Right forelimb (tissue), 1 donor: ENCODE measurements at regions not wholly inside any gene's neighbourhood (a gene's known extent, or its start where the extent isn't known, plus 50 kb on each side); places are given as distances from the start of the nearest gene placed in this dataset.

Source experiments
- DNase-seq: peaks from one replicate; pipeline ENCODE4 v3.0.0-alpha.2; 2018

DNA sequence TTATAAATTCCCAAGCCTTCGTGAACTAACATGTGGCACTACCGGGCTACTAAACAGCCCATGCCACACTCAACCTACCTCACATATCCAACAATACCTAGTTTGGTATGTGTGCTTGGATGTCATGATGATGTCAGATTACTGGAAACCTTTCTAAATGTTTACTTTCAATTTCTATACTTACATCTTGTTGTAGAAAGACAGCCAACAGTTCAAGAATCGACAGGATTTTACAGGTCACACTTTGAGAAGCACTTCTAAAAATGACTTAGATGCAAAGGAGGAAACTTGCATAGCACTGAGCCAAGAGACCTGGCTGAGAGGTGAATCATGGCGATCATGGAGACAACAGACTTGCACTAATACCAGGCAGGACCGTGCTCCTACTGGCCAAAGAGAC, 209.9 kb downstream of the COL4A1 start:
- no peak for DNase-seq

DNA sequence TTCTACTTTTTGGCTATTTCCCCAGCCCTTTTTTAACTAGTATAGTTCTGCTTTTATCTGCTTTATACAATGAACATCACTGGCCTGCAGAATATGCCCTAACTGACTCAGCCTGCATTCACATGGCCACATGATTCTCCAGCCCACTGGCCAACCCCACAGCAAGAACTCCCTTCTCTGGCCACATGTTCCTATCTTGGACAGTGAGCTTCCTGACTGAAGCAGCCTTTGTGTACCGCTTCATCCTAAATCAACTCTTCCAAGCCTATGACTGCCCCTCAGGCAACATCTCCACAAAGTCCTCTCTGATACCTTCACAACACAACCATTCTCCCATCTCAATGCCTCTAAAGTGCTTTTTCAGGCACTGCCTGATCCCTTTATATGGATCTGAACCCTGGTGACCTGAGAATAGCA, 214.1 kb downstream of the COL4A1 start:
- no peak for DNase-seq

DNA sequence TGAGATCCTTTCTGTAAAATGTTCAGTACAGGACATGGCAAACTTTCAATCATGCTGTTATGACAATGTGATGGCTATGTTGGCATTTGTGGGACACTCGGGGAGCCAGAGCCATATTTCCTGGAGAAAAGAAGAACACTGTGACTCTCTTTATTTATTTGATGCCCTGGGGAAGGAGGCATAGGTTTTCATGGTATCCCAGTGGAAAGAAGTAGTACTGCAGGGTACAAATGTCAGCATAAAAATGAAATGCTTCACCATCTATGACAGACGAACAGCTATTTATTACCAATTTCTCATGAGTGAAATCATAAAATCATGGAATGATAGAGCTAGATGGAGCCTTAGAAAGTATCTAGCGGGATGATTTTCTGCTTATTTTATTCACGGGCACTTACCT, 217.1 kb downstream of the COL4A1 start:
- DNase-seq, result no peak

DNA sequence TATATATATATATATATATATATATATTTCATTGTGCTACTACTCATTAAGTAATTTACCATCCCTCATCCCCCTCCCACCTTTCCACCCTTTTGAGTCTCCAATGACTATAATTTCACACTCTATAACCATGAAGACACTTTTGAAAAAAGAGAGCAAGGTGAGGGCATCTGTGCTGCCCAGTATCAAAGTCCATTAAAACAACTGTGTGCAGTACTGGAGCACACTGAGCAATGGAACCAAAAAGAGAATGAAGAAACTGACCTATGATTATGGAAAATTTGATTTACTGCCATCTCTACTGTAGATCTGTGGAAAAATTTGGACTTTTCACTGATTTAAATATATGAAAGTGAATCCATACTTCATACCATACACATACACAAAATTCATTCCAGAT, 217.9 kb downstream of the COL4A1 start:
- no peak for DNase-seq

- DNase-seq, result no peak
Observed at GRCh38 chr13:110073982-110074381, 233.0 kb downstream of the COL4A1 start.

DNA sequence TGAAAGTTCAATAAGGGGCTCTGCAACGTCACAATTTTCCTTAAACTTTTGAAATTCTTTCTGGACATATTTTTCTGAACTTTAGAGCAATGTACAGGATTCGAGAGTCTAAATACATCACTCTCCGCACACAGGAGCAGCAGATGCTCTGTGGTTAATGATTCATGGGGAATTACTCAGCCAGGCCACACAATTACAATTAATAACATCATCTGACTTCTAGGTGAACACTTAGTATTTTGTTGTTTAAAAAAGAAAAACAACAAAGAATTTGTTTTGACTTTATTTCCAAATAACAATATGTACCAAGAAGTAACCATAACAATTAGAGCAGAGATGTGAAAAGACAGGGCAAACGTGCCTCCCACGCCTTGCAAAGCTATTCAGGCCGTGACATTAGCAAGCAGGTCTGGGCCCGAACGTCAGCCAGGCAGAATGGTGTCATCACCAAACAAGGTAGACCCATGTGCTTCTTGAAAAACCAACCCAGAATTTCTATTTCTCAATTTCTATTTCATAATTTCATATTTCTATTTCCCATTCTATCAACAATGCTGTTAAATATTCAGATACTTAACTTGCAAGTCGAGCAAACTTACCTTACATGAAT, 236.3 kb downstream of the COL4A1 start:
- DNase-seq, result no peak

DNA sequence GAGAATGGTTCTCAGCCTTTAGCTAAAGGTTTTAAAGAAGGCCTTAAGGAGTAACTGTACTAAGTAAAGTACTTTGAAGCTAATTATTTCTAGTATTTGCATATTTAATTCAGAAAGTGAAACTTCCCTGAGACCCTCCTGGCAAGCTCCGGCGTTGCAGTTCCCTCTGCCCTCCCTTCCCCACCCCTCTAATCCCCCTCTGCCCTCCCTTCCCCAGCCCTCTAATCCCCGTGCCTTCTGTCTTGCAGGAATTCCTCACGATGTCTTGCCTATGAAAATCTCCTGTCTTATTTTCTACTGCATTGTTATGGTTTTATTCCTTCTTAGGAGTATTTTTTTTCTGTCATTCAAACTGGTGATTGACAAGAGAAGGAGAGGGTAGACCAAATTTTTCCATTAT, 236.9 kb downstream of the COL4A1 start:
- DNase-seq, result no peak

- no peak for DNase-seq
Observed at GRCh38 chr13:110068176-110068473, 238.8 kb downstream of the COL4A1 start.

DNA sequence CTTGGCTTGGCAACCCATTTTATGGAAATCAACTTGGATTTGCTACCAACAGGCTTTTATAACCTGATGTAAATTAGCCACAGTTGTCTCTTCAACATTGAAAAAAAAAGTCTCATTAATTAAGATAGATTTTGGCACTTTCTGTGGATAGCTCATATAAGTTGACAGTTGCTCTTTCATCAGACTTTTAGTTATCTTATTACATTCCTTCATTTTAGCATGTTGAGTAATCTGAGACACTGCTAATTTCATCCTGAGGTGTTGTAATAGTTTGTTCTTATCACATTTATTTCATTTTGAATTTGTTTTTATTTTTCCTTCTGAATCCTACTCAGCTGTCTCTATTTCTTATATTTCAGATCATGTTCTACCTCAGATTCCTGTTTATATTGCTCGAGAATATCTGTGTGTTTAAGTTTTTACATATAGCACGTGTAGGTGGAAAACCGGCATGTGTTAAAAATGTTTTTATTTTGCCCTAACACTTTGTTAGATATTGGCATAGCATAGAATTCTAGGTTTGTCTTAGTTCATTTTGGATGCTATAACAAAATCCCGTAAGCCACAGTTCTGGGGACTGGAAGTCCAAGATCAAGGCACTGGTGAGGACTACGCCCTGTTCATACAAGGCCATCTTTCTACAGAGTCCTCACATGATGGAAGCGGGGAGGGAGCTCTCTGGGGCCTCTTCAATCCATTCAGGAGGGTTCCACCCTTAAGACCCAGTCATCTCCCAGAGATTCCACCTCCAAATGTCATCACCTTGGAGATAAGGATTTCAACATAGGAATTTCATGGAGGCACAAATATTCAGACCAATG, 239.4 kb downstream of the COL4A1 start:
- DNase-seq, result no peak

- DNase-seq, result no peak
Observed at GRCh38 chr13:110065780-110066179, 241.2 kb downstream of the COL4A1 start.

DNA sequence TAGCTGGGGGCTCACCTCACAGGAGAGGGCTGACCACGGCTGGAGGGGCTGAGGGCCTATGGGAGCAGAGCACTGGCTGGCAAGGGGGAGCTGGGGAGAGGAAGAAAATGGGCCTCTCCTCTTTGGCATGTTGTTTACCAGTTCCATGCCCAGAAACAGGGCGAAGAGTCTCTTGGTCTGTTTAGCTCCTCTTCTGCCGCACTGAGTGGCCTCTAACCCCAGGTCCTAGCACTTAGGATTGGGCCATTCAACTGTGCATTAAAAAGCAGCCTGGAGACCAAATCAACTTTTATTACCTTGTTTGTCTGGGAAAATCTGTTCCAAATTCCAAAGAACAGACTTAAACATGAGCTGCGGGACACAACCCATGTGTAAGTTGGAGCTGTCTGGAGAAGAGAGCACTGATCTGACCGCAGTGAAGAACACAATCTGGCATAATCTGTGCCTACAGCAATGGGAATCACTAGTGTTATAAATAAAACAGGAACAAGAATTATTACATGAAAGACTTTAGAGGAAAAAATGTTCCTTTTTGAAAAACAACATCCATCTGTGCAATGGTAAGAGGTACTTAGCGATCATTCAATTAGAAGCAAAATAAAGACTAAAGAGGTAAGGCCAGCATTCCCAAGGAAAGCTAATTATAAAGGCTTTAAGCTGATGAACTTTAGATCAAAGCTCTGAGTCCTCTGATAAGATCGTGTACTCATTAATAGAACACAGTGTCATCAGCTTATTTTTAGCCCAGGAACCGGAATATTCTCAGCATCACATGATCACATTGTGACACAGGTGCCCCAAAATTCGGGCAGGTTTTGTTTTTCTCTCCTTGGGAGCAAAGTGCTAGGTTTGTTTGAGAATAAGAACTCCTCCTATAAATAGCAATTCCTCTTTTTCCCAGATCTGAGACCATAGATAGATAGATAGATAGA, 243.2 kb downstream of the COL4A1 start:
- no peak for DNase-seq

- DNase-seq, result no peak
Observed at GRCh38 chr13:110062777-110063442, 244.0 kb downstream of the COL4A1 start.

DNA sequence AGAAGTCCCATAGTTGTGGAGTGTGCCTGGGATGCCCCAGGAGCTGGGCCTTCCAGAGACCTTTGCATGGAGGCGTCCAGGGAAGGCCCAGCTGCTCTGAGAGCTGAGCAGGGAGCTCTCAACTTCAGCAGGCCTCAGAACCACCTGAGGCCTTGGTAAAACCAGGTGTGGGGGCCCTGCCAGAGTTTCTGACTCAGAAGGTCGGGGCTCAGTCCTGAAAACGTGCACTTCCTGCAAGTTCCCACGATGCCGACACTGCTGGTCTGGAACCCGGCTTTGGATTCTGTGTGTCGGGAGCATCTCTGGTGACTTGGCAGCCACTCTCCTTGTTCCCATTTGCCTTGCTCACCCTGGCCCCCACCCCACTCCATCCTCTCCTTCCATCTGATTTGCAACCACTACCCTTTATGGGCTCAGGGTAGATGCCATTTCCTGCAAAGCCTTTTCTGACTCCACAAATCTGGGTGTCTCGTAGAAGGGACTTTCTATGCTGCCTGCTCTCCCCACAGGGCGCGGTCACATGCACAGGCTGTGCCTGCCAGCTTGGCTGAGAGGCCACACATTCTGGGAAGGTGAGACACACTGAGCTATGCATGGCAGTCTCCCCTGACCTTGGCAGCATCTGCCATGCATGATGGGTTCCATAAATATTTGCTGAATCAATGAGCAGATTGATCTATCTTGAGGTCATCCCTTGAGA, 244.7 kb downstream of the COL4A1 start:
- DNase-seq, result no peak

- no peak for DNase-seq
Observed at GRCh38 chr13:110061270-110061669, 245.7 kb downstream of the COL4A1 start.

GRCh38 chr13:110057052-110057451, 249.9 kb downstream of the COL4A1 start:
- no peak for DNase-seq

DNA sequence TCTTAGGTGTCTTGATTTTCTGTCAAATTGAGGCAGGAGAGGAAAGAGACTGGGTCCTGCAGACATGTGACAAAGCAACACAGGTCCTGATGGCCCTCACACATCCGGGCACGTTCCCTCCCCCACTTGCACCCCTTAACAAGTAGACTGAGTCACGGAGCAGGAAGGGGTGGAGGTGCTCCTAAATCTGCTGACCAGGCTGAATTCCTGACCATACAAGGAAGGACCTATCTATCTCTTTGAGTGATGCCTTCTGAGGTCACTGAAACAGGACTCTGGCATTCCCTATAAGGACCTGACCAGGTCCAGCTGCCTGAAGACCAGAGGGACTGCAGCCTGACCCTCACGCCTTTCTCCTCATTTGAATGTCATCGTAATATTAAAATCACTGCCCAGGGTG, 250.3 kb downstream of the COL4A1 start:
- DNase-seq, result no peak

- DNase-seq, result no peak
Observed at GRCh38 chr13:110055089-110055488, 251.9 kb downstream of the COL4A1 start.

DNA sequence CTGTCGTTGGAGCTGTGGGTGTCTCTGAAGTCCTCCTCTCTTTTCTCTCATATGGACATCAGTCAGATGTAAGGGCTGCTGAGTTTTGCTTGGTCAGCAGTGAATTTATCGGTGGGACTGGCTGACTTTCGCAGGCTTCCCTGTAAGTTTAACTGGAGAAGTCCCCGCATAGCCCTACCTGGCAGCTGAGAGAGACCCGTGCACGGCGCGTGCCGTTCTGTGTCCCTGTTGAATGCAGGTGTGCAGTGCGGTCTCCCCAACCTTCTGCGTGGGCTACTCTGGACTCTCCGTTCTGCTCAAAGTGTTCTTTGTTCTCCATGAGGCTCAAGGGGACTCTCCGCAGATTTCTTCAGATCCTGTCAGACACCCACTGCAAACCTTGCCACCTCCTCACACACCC, 252.9 kb downstream of the COL4A1 start:
- no peak for DNase-seq

DNA sequence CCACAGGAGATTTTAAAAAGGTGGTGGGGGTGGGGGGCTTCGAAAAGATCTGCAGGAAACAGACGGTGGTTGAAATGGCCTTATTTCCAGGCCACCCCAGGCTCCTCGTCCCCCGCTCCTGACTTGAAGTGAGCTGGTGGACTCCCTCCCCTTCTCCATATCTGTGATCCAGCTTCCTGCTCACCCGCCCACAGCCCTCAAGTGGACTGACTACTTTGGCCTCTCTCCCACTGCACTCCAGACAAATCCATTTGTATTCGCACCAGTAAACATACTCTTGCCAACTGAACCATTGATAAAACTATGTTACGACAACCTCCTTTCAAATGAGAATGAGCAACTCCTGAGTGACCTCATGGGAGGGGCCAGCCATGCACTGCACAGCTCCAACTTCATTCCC, 259.5 kb downstream of the COL4A1 start:
- DNase-seq, result no peak

GRCh38 chr13:110046811-110047210, 260.1 kb downstream of the COL4A1 start:
- no peak for DNase-seq

DNA sequence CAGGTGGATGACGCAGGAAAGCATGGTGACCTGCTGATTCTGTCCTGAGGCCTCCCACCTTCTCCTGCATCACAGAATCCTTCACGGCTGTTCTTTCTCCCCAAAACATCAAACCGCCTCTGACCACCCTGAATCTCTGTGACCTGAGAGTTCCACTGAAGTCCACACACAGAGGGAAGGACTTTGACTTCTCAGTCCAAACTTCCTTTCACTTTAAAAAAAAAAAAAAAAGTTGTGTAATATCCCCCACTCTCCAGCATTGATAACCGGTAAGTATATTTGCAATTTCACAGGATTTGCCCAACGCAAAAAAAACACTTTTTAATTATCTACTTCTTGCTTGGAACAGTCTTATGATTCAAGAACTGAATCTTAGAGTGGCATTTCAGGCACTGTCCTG, 259.5 kb upstream of the IRS2 start:
- DNase-seq, result no peak

DNA sequence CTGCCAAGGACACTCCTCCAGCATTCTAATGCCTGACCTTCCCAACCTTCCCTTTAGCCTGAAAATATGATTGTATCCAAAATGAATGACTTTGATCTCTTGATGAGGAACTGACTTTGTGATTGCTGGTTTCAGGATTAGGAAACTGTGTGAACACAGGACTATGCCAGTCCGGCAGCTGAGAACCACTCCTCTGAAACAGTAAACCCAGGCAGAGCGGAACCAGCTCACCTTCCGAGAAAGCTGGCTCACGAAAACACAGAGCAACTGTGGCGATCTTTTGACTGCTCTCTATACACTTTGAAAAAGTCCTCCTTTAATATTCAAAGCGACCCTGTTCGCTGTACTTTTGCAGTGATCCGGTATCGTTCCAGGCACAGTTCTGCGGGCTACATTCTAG, 258.8 kb upstream of the IRS2 start:
- DNase-seq, result no peak
